Immature natural killer cell (primary cell): ENCODE measurements at regions not wholly inside any gene's neighbourhood (a gene's known extent, or its start where the extent isn't known, plus 50 kb on each side); places are given as distances from the start of the nearest gene placed in this dataset.

Source experiments
- DNase-seq, 3 donors: peaks; one replicate each; pipeline ENCODE4 v3.0.0; 2022; ENCODE audit warnings: mixed read lengths in 1 of 3
- H3K27ac Mint-ChIP-seq, 6 donors: one replicate each; pipeline ENCODE4 v1.8.0; 2020; ENCODE audit warnings: mixed read lengths in 6 of 6, mild to moderate bottlenecking in 5 of 6, inconsistent platforms in 4 of 6, moderate library complexity in 3 of 6
- H3K27me3 Mint-ChIP-seq, 3 donors: one replicate each; pipeline ENCODE4 v1.8.0; 2020 to 2021; ENCODE audit warnings: low read depth in 3 of 3, mild to moderate bottlenecking in 3 of 3, mixed read lengths in 3 of 3, moderate library complexity in 3 of 3, inconsistent platforms in 1 of 3
- H3K36me3 Mint-ChIP-seq, 3 donors: one replicate each; pipeline ENCODE4 v1.8.0; 2020; ENCODE audit warnings: mixed read lengths in 3 of 3, inconsistent platforms in 2 of 3, mild to moderate bottlenecking in 2 of 3
- H3K4me1 Mint-ChIP-seq, 2 donors: one replicate each; pipeline ENCODE4 v1.8.0; 2020; ENCODE audit warnings: inconsistent platforms in 2 of 2, mild to moderate bottlenecking in 2 of 2, mixed read lengths in 2 of 2, moderate library complexity in 1 of 2
- H3K4me3 Mint-ChIP-seq, 5 donors: one replicate each; pipeline ENCODE4 v1.8.0; 2020; ENCODE audit warnings: mild to moderate bottlenecking in 5 of 5, mixed read lengths in 5 of 5, inconsistent platforms in 3 of 5, moderate library complexity in 3 of 5
- H3K9me3 Mint-ChIP-seq, 6 donors: one replicate each; pipeline ENCODE4 v1.8.0; 2020; ENCODE audit warnings: mild to moderate bottlenecking in 6 of 6, mixed read lengths in 6 of 6, inconsistent platforms in 4 of 6, moderate library complexity in 3 of 6

- no peaks in the 10 kb centered on the region for H3K9me3 Mint-ChIP-seq
- peaks cover 0 to 7% (median 0%) of the 10 kb centered on the region in 3 donors for H3K36me3 Mint-ChIP-seq
- DNase-seq: no peak
- peaks cover 2 to 5% (median 2%) of the 10 kb centered on the region in 3 donors for H3K27me3 Mint-ChIP-seq
- no peaks in the 10 kb centered on the region for H3K4me1 Mint-ChIP-seq
- no peak overlapping the region for H3K27ac Mint-ChIP-seq
- no peak overlapping the region for H3K4me3 Mint-ChIP-seq
Observed at GRCh38 chr3:188940573-188940932, 231.2 kb upstream of the TPRG1 start.

- Mint-ChIP-seq H3K36me3 (peaks cover 0 to 7% (median 0%) of the 10 kb centered on the region in 3 donors), H3K27ac (no peak overlapping the region)
Observed at GRCh38 chr3:188941103-188941502, 230.7 kb upstream of the TPRG1 start.

GRCh38 chr3:188942191-188942590 is 229.6 kb upstream of the TPRG1 start:
- no peak for DNase-seq
- Mint-ChIP-seq H3K4me1 (no peaks in the 10 kb centered on the region), H3K9me3 (no peaks in the 10 kb centered on the region), H3K36me3 (peaks cover 0 to 7% (median 0%) of the 10 kb centered on the region in 3 donors), H3K27me3 (peaks cover 2 to 7% (median 2%) of the 10 kb centered on the region in 3 donors), H3K27ac (no peak overlapping the region), H3K4me3 (no peak overlapping the region)

More at GRCh38 chr3:188941103-188941502, 230.7 kb upstream of the TPRG1 start:
- no peak for DNase-seq
- H3K9me3 Mint-ChIP-seq: no peaks in the 10 kb centered on the region
- no peak overlapping the region for H3K4me3 Mint-ChIP-seq
- H3K27me3 Mint-ChIP-seq: peaks cover 2 to 5% (median 2%) of the 10 kb centered on the region in 3 donors
- H3K4me1 Mint-ChIP-seq: no peaks in the 10 kb centered on the region

- Mint-ChIP-seq H3K4me1 (no peaks in the 10 kb centered on the region), H3K36me3 (peaks cover 0 to 7% (median 0%) of the 10 kb centered on the region in 3 donors), H3K27ac (no peak overlapping the region), H3K4me3 (no peak overlapping the region), H3K9me3 (no peaks in the 10 kb centered on the region), H3K27me3 (peaks cover 0 to 5% (median 3%) of the 10 kb centered on the region in 3 donors)
- DNase-seq: no peak
Observed at GRCh38 chr3:188943591-188943990, 228.2 kb upstream of the TPRG1 start.

GRCh38 chr3:188944108-188944507 is 227.7 kb upstream of the TPRG1 start:
- Mint-ChIP-seq H3K9me3 (no peaks in the 10 kb centered on the region), H3K4me3 (no peak overlapping the region), H3K27me3 (peaks cover 0 to 7% (median 5%) of the 10 kb centered on the region in 3 donors), H3K27ac (no peak overlapping the region), H3K4me1 (no peaks in the 10 kb centered on the region), H3K36me3 (peaks cover 0 to 7% (median 0%) of the 10 kb centered on the region in 3 donors)
- DNase-seq: no peak

GRCh38 chr3:188946351-188947240 is 225.2 kb upstream of the TPRG1 start:
- Mint-ChIP-seq H3K27me3 (peaks cover 0 to 8% (median 5%) of the 10 kb centered on the region in 3 donors), H3K4me3 (no peak overlapping the region), H3K36me3 (no peaks in the 10 kb centered on the region), H3K27ac (no peak overlapping the region), H3K4me1 (no peaks in the 10 kb centered on the region), H3K9me3 (no peaks in the 10 kb centered on the region)
- no peak for DNase-seq

- no peak for DNase-seq
- H3K27ac Mint-ChIP-seq: no peak overlapping the region
- peak overlapping the region; percentile 19 to 48 (median 42) for H3K4me3 Mint-ChIP-seq
- H3K27me3 Mint-ChIP-seq: peaks cover 0 to 8% (median 5%) of the 10 kb centered on the region in 3 donors
- H3K4me1 Mint-ChIP-seq: no peaks in the 10 kb centered on the region
- H3K9me3 Mint-ChIP-seq: no peaks in the 10 kb centered on the region
- no peaks in the 10 kb centered on the region for H3K36me3 Mint-ChIP-seq
Observed at GRCh38 chr3:188947401-188948280, 224.1 kb upstream of the TPRG1 start.

- Mint-ChIP-seq H3K4me1 (no peaks in the 10 kb centered on the region), H3K27me3 (peaks cover 0 to 8% (median 3%) of the 10 kb centered on the region in 3 donors), H3K27ac (no peak overlapping the region), H3K9me3 (no peaks in the 10 kb centered on the region), H3K36me3 (no peaks in the 10 kb centered on the region), H3K4me3 (no peak overlapping the region)
- DNase-seq: no peak
Observed at GRCh38 chr3:188948281-188948996, 223.3 kb upstream of the TPRG1 start.

GRCh38 chr3:188948997-188949389 is 222.8 kb upstream of the TPRG1 start:
- DNase-seq: no peak
- Mint-ChIP-seq H3K4me3 (no peak overlapping the region), H3K36me3 (no peaks in the 10 kb centered on the region), H3K4me1 (no peaks in the 10 kb centered on the region), H3K9me3 (no peaks in the 10 kb centered on the region), H3K27me3 (peaks cover 0 to 8% (median 3%) of the 10 kb centered on the region in 3 donors), H3K27ac (no peak overlapping the region)

- Mint-ChIP-seq H3K27ac (no peak overlapping the region), H3K4me3 (no peak overlapping the region), H3K27me3 (peaks cover 0 to 8% (median 3%) of the 10 kb centered on the region in 3 donors), H3K4me1 (no peaks in the 10 kb centered on the region), H3K36me3 (no peaks in the 10 kb centered on the region), H3K9me3 (no peaks in the 10 kb centered on the region)
- no peak for DNase-seq
Observed at GRCh38 chr3:188949456-188949855, 222.3 kb upstream of the TPRG1 start.

GRCh38 chr3:188949996-188950395 is 221.8 kb upstream of the TPRG1 start:
- no peak for DNase-seq
- Mint-ChIP-seq H3K9me3 (no peaks in the 10 kb centered on the region), H3K4me3 (no peak overlapping the region), H3K4me1 (no peaks in the 10 kb centered on the region), H3K27ac (no peak overlapping the region), H3K36me3 (no peaks in the 10 kb centered on the region), H3K27me3 (peaks cover 0 to 8% (median 3%) of the 10 kb centered on the region in 3 donors)

GRCh38 chr3:188950832-188951489 is 220.8 kb upstream of the TPRG1 start:
- H3K4me3 Mint-ChIP-seq: no peak overlapping the region
- no peak for DNase-seq
- peaks cover 2 to 8% (median 3%) of the 10 kb centered on the region in 3 donors for H3K27me3 Mint-ChIP-seq
- H3K36me3 Mint-ChIP-seq: no peaks in the 10 kb centered on the region
- no peak overlapping the region for H3K27ac Mint-ChIP-seq
- no peaks in the 10 kb centered on the region for H3K4me1 Mint-ChIP-seq
- no peaks in the 10 kb centered on the region for H3K9me3 Mint-ChIP-seq

- peak overlapping the region in 1 of 6 donors; percentile 21 for H3K27ac Mint-ChIP-seq
Observed at GRCh38 chr3:188951734-188952133, 220.0 kb upstream of the TPRG1 start.

More at GRCh38 chr3:188951734-188952133, 220.0 kb upstream of the TPRG1 start:
- Mint-ChIP-seq H3K4me3 (no peak overlapping the region), H3K9me3 (no peaks in the 10 kb centered on the region), H3K27me3 (peaks cover 3 to 6% (median 3%) of the 10 kb centered on the region in 3 donors), H3K36me3 (no peaks in the 10 kb centered on the region), H3K4me1 (no peaks in the 10 kb centered on the region)
- no peak for DNase-seq
